Adrenal gland (tissue), 5 donors: ENCODE measurements at regions not wholly inside any gene's neighbourhood (a gene's known extent, or its start where the extent isn't known, plus 50 kb on each side); places are given as distances from the start of the nearest gene placed in this dataset.

Experiments
- POLR2A ChIP-seq, 2 donors: fragments of 450-650 bp; IDR thresholded peaks; one replicate each; pipeline ENCODE4 v1.6.1; 2017; ENCODE audit warnings: antibody characterized with exemption in 2 of 2, mild to moderate bottlenecking in 2 of 2, moderate library complexity in 1 of 2
- TF ChIP-seq, protein P1 (sequence below), 6 experiments: fragments of 450-650 bp in 4 of 6; fragments of 200-600 bp in 2 of 6; sonication (generic) in 1 of 6; IDR thresholded peaks; 1 replicate in 5 of 6; 2 replicates in 1 of 6; pipeline versions ENCODE4 v1.5.1 to v1.8.0; 2016 to 2021; ENCODE audit warnings: antibody characterized with exemption in 6 of 6, mild to moderate bottlenecking in 2 of 6, moderate library complexity in 1 of 6
- donor health status: DM: no; HTN: no; CAD: no.

GRCh38 chr1:170288155-170288554 is 142.4 kb downstream of the NTMT2 start:
- TF ChIP-seq POLR2A (IDR thresholded peaks at IDR 0.05) = no peak
- TF ChIP-seq, protein P1, sequence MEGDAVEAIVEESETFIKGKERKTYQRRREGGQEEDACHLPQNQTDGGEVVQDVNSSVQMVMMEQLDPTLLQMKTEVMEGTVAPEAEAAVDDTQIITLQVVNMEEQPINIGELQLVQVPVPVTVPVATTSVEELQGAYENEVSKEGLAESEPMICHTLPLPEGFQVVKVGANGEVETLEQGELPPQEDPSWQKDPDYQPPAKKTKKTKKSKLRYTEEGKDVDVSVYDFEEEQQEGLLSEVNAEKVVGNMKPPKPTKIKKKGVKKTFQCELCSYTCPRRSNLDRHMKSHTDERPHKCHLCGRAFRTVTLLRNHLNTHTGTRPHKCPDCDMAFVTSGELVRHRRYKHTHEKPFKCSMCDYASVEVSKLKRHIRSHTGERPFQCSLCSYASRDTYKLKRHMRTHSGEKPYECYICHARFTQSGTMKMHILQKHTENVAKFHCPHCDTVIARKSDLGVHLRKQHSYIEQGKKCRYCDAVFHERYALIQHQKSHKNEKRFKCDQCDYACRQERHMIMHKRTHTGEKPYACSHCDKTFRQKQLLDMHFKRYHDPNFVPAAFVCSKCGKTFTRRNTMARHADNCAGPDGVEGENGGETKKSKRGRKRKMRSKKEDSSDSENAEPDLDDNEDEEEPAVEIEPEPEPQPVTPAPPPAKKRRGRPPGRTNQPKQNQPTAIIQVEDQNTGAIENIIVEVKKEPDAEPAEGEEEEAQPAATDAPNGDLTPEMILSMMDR (IDR thresholded peaks at IDR 0.05) = no peak
